Glutamatergic neuron (in vitro differentiated cells): ENCODE measurements at regions not wholly inside any gene's neighbourhood (a gene's known extent, or its start where the extent isn't known, plus 50 kb on each side); places are given as distances from the start of the nearest gene placed in this dataset.
"Not testable (repeated sequence)": the region's sequence is repeated elsewhere in the genome, so short reads cannot be mapped to it uniquely, and the experiment has no call there.

ENCODE experiments used
- DNase-seq: peaks from one replicate; pipeline ENCODE4 v3.0.0; 2022
- H3K27ac Mint-ChIP-seq: one replicate; pipeline ENCODE4 v1.8.0; 2020; ENCODE audit warnings: mild to moderate bottlenecking, mixed read lengths, inconsistent platforms; ENCODE audit not compliant: unreplicated experiment
- H3K27me3 Mint-ChIP-seq: one replicate; pipeline ENCODE4 v1.8.0; 2020; ENCODE audit warnings: mild to moderate bottlenecking, moderate library complexity, mixed read lengths, inconsistent platforms; ENCODE audit not compliant: unreplicated experiment
- H3K36me3 Mint-ChIP-seq: one replicate; pipeline ENCODE4 v1.8.0; 2020; ENCODE audit warnings: mild to moderate bottlenecking, mixed read lengths, inconsistent platforms; ENCODE audit not compliant: unreplicated experiment
- H3K4me1 Mint-ChIP-seq: one replicate; pipeline ENCODE4 v1.8.0; 2020; ENCODE audit warnings: mild to moderate bottlenecking, low read depth, mixed read lengths, inconsistent platforms; ENCODE audit not compliant: unreplicated experiment
- H3K4me3 Mint-ChIP-seq: one replicate; pipeline ENCODE4 v1.8.0; 2020; ENCODE audit warnings: mild to moderate bottlenecking, mixed read lengths, inconsistent platforms; ENCODE audit not compliant: unreplicated experiment
- H3K9me3 Mint-ChIP-seq: one replicate; pipeline ENCODE4 v1.8.0; 2020; ENCODE audit warnings: mild to moderate bottlenecking, moderate library complexity, mixed read lengths, inconsistent platforms; ENCODE audit not compliant: unreplicated experiment
- CTCF ChIP-seq: fragments of 200-600 bp; sonication (generic); IDR thresholded peaks from one replicate; pipeline ENCODE4 v1.5.0; 2021; ENCODE audit not compliant: partially characterized antibody, unreplicated experiment

GRCh38 chr12:90808568-90808967 is 146.4 kb downstream of the CCER1 start:
- H3K4me1 Mint-ChIP-seq, result no peaks in the 10 kb centered on the region
- no peak overlapping the region for H3K27ac Mint-ChIP-seq
- H3K9me3 Mint-ChIP-seq, result no peaks in the 10 kb centered on the region
- H3K4me3 Mint-ChIP-seq, result no peak overlapping the region
- TF ChIP-seq CTCF, result no peak
- H3K27me3 Mint-ChIP-seq, result no peaks in the 10 kb centered on the region
- no peak for DNase-seq
- no peaks in the 10 kb centered on the region for H3K36me3 Mint-ChIP-seq

GRCh38 chr12:90802727-90803126 is 152.2 kb downstream of the CCER1 start:
- H3K4me3 Mint-ChIP-seq, result no peak overlapping the region
- H3K36me3 Mint-ChIP-seq, result no peaks in the 10 kb centered on the region
- no peak for TF ChIP-seq CTCF
- no peak for DNase-seq
- H3K9me3 Mint-ChIP-seq, result peaks cover 1% of the 10 kb centered on the region
- no peaks in the 10 kb centered on the region for H3K4me1 Mint-ChIP-seq
- H3K27me3 Mint-ChIP-seq, result no peaks in the 10 kb centered on the region
- H3K27ac Mint-ChIP-seq, result no peak overlapping the region

- no peak for DNase-seq
- peaks cover 1% of the 10 kb centered on the region for H3K9me3 Mint-ChIP-seq
- no peaks in the 10 kb centered on the region for H3K36me3 Mint-ChIP-seq
- H3K27me3 Mint-ChIP-seq, result no peaks in the 10 kb centered on the region
- H3K27ac Mint-ChIP-seq, result no peak overlapping the region
- no peaks in the 10 kb centered on the region for H3K4me1 Mint-ChIP-seq
- no peak overlapping the region for H3K4me3 Mint-ChIP-seq
- TF ChIP-seq CTCF, result no peak
Observed at GRCh38 chr12:90801776-90802175, 153.2 kb downstream of the CCER1 start.

- H3K36me3 Mint-ChIP-seq, result no peaks in the 10 kb centered on the region
- TF ChIP-seq CTCF, result no peak
- DNase-seq, result no peak
- H3K27me3 Mint-ChIP-seq, result peaks cover 2% of the 10 kb centered on the region
- H3K9me3 Mint-ChIP-seq, result no peaks in the 10 kb centered on the region
- no peak overlapping the region for H3K4me3 Mint-ChIP-seq
- no peaks in the 10 kb centered on the region for H3K4me1 Mint-ChIP-seq
- H3K27ac Mint-ChIP-seq, result no peak overlapping the region
Observed at GRCh38 chr12:90794212-90794611, 160.8 kb downstream of the CCER1 start.

GRCh38 chr12:90792718-90793117 is 162.3 kb downstream of the CCER1 start:
- not testable (repeated sequence) for H3K27ac Mint-ChIP-seq, H3K4me1 Mint-ChIP-seq, H3K4me3 Mint-ChIP-seq, H3K36me3 Mint-ChIP-seq, DNase-seq, H3K27me3 Mint-ChIP-seq, H3K9me3 Mint-ChIP-seq

GRCh38 chr12:90791445-90791844 is 163.5 kb downstream of the CCER1 start:
- no peaks in the 10 kb centered on the region for H3K4me1 Mint-ChIP-seq
- no peaks in the 10 kb centered on the region for H3K9me3 Mint-ChIP-seq
- no peak for TF ChIP-seq CTCF
- H3K27ac Mint-ChIP-seq, result no peak overlapping the region
- peaks cover 2% of the 10 kb centered on the region for H3K27me3 Mint-ChIP-seq
- H3K36me3 Mint-ChIP-seq, result no peaks in the 10 kb centered on the region
- no peak for DNase-seq
- H3K4me3 Mint-ChIP-seq, result no peak overlapping the region
